ENCODE measurements at regions not wholly inside any gene's neighbourhood (a gene's known extent, or its start where the extent isn't known, plus 50 kb on each side); places are given as distances from the start of the nearest gene placed in this dataset. TPM values are rescaled to one million over a fixed set of nuclear protein-coding genes. Genes with fewer than 3 reads are reported as not detected.
"Not testable (repeated sequence)": the region's sequence is repeated elsewhere in the genome, so short reads cannot be mapped to it uniquely, and the experiment has no call there.

DNA sequence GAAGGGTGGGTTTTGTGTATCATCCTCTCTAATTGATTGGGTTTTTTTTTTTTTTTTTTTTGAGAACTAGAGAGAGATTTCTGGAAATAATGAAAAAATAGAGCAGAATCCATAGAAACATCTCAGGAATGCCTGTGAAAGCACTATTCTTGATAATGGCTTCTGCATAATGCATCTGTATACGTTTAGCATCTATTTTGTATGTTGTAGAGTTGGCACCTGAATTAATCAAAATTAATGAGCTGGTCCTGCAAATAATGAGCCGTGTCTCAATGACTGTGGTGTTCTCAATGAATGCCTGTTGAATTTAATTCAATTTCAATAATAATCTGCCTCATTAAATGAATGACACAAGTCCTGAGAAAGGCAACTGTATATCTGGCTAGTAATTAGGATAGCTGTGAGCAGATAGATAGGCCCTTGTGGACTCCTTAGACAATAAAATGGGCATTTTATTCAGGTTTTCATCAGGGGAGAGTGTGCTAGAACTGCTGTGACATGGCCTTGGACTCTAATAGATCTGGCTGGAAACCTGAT lies 70.5 kb upstream of the WDR72 start:
- Histone ChIP-seq H3K27me3 (no peaks in the 10 kb centered on the region), H3K4me3 (no peak overlapping the region)
- intact Hi-C loops (cut with DNase I) = no loop called here

DNA sequence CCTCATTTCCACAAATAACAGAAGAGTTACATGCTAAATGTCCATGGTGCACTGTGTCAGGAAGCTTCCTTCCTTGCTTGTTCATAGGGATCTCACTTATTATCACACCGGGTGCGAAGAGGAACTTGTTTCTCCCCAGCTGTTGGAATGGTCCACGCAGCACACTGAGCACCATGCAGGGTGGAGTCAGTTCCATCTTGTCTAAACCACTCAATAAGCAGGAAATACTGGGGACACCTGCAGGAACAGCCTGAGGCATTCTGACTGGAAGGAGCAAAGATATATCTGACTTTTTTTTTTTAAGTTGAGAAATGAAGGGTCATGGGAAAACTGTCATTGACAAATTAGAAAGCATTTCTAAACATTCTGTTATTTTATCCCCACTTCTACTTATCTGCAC lies 70.0 kb upstream of the WDR72 start:
- no peak overlapping the region for H3K4me3 ChIP-seq
- no peaks in the 10 kb centered on the region for H3K36me3 ChIP-seq
- no peaks in the 10 kb centered on the region for H3K4me1 ChIP-seq (ENCODE audit: insufficient read depth)
- H3K9me3 ChIP-seq = no peaks in the 10 kb centered on the region
- 84 to 89% (median 87%) methylated on average over 3 of the region's 3 CpGs for WGBS, 3 donors
- H3K27me3 ChIP-seq = no peaks in the 10 kb centered on the region
- H3K27ac ChIP-seq = no peak overlapping the region
- intact Hi-C loops (cut with DNase I) = no loop called here
- TF ChIP-seq POLR2A (IDR thresholded peaks at IDR 0.05) (no peak), EP300 (IDR thresholded peaks at IDR 0.05) (no peak)
- TF ChIP-seq, protein P1, sequence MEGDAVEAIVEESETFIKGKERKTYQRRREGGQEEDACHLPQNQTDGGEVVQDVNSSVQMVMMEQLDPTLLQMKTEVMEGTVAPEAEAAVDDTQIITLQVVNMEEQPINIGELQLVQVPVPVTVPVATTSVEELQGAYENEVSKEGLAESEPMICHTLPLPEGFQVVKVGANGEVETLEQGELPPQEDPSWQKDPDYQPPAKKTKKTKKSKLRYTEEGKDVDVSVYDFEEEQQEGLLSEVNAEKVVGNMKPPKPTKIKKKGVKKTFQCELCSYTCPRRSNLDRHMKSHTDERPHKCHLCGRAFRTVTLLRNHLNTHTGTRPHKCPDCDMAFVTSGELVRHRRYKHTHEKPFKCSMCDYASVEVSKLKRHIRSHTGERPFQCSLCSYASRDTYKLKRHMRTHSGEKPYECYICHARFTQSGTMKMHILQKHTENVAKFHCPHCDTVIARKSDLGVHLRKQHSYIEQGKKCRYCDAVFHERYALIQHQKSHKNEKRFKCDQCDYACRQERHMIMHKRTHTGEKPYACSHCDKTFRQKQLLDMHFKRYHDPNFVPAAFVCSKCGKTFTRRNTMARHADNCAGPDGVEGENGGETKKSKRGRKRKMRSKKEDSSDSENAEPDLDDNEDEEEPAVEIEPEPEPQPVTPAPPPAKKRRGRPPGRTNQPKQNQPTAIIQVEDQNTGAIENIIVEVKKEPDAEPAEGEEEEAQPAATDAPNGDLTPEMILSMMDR (IDR thresholded peaks at IDR 0.05) = no peak
- no peak for DNase-seq

More for the DNA sequence above, 70.5 kb upstream of the WDR72 start:
- no peaks in the 10 kb centered on the region for H3K4me1 ChIP-seq (ENCODE audit: insufficient read depth)
- H3K27ac ChIP-seq = no peak overlapping the region
- 63 to 75% (median 72%) methylated on average over 2 of the region's 2 CpGs for WGBS, 3 donors
- no peak for DNase-seq
- TF ChIP-seq, protein P1 (IDR thresholded peaks at IDR 0.05) = no peak
- TF ChIP-seq POLR2A (IDR thresholded peaks at IDR 0.05) (no peak), EP300 (IDR thresholded peaks at IDR 0.05) (no peak)
- H3K36me3 ChIP-seq = no peaks in the 10 kb centered on the region
- H3K9me3 ChIP-seq = no peaks in the 10 kb centered on the region

DNA sequence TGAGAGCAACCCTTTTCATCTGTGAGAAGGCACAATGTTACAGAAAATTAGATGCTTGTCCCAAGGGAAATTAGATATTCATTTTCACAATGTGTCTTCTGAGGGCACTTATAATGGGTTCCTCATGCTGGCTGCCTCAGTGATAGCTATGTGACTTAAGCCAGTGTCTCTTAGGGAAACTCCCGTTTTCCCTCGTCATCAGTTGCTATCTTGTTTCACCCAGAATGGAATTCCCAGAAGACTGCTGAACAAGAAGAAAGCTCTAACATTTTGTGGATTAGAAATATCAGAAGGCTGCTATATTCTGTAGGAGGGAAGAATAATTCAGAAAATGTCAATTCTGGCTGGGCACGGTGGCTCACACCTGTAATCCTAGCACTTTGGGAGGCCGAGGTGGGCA lies 67.9 kb upstream of the WDR72 start:
- TF ChIP-seq EP300 (IDR thresholded peaks at IDR 0.05) (no peak), POLR2A (IDR thresholded peaks at IDR 0.05) (no peak)
- TF ChIP-seq, protein P1 (IDR thresholded peaks at IDR 0.05) = no peak
- intact Hi-C loops (cut with DNase I) = no loop called here
- H3K4me1 ChIP-seq (ENCODE audit: insufficient read depth) = no peaks in the 10 kb centered on the region
- DNase-seq = no peak
- H3K9me3 ChIP-seq = no peaks in the 10 kb centered on the region
- H3K27ac ChIP-seq = no peak overlapping the region
- WGBS, 3 donors = 74 to 88% (median 81%) methylated on average over 4 of the region's 4 CpGs
- no peak overlapping the region for H3K4me3 ChIP-seq
- H3K36me3 ChIP-seq = no peaks in the 10 kb centered on the region
- H3K27me3 ChIP-seq = no peaks in the 10 kb centered on the region

DNA sequence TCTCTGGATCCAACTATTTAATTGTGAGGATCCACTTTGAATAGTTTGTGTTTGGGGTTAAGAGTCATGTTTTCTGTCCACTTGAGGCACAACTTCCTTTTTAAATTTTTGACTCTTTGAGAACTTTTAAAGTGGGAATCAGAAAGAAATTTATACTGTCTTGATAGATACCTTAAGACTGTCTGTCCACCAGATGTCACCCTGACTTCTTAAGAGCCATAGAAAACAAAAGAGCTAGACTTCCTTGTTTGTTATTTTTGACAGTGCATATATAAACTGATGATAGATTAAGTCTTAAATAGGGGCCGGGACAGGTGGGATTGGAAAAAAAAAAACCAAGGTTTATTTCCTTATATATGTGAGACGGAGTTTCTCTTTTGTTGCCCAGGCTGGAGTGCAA lies 52.1 kb upstream of the WDR72 start:
- no peaks in the 10 kb centered on the region for H3K9me3 ChIP-seq
- H3K27me3 ChIP-seq = no peaks in the 10 kb centered on the region
- H3K4me1 ChIP-seq (ENCODE audit: insufficient read depth) = no peaks in the 10 kb centered on the region
- H3K4me3 ChIP-seq = no peak overlapping the region
- H3K36me3 ChIP-seq = no peaks in the 10 kb centered on the region
- H3K27ac ChIP-seq = no peak overlapping the region
- 8 to 30% (median 14%) methylated on average over 2 of the region's 2 CpGs for WGBS, 3 donors
- intact Hi-C loops (cut with DNase I) = no loop called here
- no peak for TF ChIP-seq POLR2A (IDR thresholded peaks at IDR 0.05)
- TF ChIP-seq, protein P1 (IDR thresholded peaks at IDR 0.05) = no peak
- no peak for TF ChIP-seq EP300 (IDR thresholded peaks at IDR 0.05)
- DNase-seq = no peak

DNA sequence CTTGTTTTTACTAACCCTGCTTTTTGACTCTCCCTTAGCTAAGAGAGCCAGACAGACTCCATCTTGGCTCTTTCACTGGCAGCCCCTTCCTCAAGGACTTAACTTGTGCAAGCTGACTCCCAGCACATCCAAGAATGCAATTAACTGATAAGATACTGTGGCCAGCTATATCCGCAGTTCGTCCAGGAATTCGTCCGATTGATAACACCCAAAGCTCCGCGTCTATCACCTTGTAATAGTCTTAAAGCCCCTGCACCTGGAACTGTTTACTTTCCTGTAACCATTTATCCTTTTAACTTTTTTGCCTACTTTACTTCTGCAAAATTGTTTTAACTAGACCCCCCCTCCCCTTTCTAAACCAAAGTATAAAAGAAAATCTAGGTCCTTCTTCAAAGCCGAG lies 50.8 kb upstream of the WDR72 start:
- H3K4me1 ChIP-seq (ENCODE audit: insufficient read depth); H3K27me3 ChIP-seq; H3K4me3 ChIP-seq; H3K36me3 ChIP-seq; intact Hi-C loops (cut with DNase I); H3K9me3 ChIP-seq; DNase-seq; H3K27ac ChIP-seq: not testable (repeated sequence)
- 27 to 35% (median 30%) methylated on average over 7 of the region's 7 CpGs for WGBS, 3 donors

Small RNAs in the stretch of these regions (small RNA-seq; reads per million reads assigned to genes)
- gene AC084759.1 = not detected
